ENCODE measurements at regions not wholly inside any gene's neighbourhood (a gene's known extent, or its start where the extent isn't known, plus 50 kb on each side); places are given as distances from the start of the nearest gene placed in this dataset.
"Not testable (repeated sequence)": the region's sequence is repeated elsewhere in the genome, so short reads cannot be mapped to it uniquely, and the experiment has no call there.

GRCh38 chr6:10074726-10075125, 340.1 kb downstream of the TFAP2A start:
- TF ChIP-seq, protein P1, sequence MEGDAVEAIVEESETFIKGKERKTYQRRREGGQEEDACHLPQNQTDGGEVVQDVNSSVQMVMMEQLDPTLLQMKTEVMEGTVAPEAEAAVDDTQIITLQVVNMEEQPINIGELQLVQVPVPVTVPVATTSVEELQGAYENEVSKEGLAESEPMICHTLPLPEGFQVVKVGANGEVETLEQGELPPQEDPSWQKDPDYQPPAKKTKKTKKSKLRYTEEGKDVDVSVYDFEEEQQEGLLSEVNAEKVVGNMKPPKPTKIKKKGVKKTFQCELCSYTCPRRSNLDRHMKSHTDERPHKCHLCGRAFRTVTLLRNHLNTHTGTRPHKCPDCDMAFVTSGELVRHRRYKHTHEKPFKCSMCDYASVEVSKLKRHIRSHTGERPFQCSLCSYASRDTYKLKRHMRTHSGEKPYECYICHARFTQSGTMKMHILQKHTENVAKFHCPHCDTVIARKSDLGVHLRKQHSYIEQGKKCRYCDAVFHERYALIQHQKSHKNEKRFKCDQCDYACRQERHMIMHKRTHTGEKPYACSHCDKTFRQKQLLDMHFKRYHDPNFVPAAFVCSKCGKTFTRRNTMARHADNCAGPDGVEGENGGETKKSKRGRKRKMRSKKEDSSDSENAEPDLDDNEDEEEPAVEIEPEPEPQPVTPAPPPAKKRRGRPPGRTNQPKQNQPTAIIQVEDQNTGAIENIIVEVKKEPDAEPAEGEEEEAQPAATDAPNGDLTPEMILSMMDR (IDR thresholded peaks at IDR 0.05 in 2 of 3, conservative IDR thresholded peaks at IDR 0.05 in 1 of 3; ENCODE audit: borderline replicate concordance in 1 of 3, insufficient read depth in 1 of 3, low read depth in 2 of 3, low read length in 2 of 3) = not testable (repeated sequence)
- TF ChIP-seq CEBPB (IDR thresholded peaks at IDR 0.05; ENCODE audit: low read depth); POLR2AphosphoS5 (IDR thresholded peaks at IDR 0.05; ENCODE audit: low read depth, low read length); SRF (IDR thresholded peaks at IDR 0.05; ENCODE audit: low read depth); SP1 (IDR thresholded peaks at IDR 0.05; ENCODE audit: low read depth); ELF1 (IDR thresholded peaks at IDR 0.05; ENCODE audit: borderline replicate concordance, low read depth); POLR2A (IDR thresholded peaks at IDR 0.05; ENCODE audit: borderline replicate concordance, extremely low read depth, insufficient read depth, insufficient read length); EZH2 (IDR thresholded peaks at IDR 0.05); RAD21 (IDR thresholded peaks at IDR 0.05; ENCODE audit: low read depth): not testable (repeated sequence)
- TF ChIP-seq, protein P2, sequence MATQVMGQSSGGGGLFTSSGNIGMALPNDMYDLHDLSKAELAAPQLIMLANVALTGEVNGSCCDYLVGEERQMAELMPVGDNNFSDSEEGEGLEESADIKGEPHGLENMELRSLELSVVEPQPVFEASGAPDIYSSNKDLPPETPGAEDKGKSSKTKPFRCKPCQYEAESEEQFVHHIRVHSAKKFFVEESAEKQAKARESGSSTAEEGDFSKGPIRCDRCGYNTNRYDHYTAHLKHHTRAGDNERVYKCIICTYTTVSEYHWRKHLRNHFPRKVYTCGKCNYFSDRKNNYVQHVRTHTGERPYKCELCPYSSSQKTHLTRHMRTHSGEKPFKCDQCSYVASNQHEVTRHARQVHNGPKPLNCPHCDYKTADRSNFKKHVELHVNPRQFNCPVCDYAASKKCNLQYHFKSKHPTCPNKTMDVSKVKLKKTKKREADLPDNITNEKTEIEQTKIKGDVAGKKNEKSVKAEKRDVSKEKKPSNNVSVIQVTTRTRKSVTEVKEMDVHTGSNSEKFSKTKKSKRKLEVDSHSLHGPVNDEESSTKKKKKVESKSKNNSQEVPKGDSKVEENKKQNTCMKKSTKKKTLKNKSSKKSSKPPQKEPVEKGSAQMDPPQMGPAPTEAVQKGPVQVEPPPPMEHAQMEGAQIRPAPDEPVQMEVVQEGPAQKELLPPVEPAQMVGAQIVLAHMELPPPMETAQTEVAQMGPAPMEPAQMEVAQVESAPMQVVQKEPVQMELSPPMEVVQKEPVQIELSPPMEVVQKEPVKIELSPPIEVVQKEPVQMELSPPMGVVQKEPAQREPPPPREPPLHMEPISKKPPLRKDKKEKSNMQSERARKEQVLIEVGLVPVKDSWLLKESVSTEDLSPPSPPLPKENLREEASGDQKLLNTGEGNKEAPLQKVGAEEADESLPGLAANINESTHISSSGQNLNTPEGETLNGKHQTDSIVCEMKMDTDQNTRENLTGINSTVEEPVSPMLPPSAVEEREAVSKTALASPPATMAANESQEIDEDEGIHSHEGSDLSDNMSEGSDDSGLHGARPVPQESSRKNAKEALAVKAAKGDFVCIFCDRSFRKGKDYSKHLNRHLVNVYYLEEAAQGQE (IDR thresholded peaks at IDR 0.05; ENCODE audit: low read depth) = not testable (repeated sequence)
